ENCODE measurements at regions not wholly inside any gene's neighbourhood (a gene's known extent, or its start where the extent isn't known, plus 50 kb on each side); places are given as distances from the start of the nearest gene placed in this dataset.
"Not testable (repeated sequence)": the region's sequence is repeated elsewhere in the genome, so short reads cannot be mapped to it uniquely, and the experiment has no call there.

- not testable (repeated sequence) for DNase-seq (ENCODE audit: low spot score)
These were observed 543.3 kb downstream of the PRIM2 start for GRCh38 chr6:57860481-57861315.

DNA sequence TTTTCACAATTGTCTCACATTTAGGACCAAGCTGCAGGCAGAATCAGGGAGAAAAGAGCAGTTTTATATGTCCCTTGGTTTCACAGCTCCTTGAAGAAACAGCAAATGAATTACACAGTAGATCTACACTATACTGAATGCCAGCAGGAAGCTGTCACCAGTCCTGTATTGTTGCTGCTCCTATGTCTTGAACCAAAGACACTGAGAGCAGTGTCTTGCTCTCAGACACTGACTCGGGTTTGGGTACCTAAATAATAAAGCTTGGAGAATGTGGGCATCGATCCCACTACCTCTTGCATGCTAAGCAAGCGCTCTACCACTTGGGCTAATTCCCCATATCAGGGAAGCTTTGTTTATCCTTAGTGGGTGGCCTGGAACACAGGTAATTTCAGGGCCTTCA lies 552.7 kb downstream of the PRIM2 start:
- DNase-seq (ENCODE audit: low spot score): not testable (repeated sequence)

DNA sequence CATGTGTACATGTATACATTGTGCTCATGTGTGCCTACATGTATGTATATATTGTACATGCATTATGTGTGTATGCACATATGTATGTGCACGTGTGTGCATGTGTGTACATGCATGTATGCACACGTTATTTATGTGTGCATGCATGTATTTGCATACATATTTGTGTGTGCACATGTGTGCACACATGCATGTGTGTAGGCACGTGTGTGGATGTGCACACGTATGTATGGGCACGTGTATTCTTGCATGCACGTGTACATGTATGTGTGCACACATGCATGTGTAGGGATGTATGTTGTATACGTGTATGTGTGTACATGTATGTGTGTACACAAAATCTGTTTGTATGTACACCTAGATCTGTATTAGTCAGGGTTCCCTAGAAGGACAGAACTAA lies 556.0 kb downstream of the PRIM2 start:
- DNase-seq (ENCODE audit: low spot score): not testable (repeated sequence)

- DNase-seq (ENCODE audit: low spot score): not testable (repeated sequence)
These were observed 559.2 kb downstream of the PRIM2 start for GRCh38 chr6:57876659-57877058.

GRCh38 chr6:57877729-57878128 lies 560.3 kb downstream of the PRIM2 start:
- not testable (repeated sequence) for DNase-seq (ENCODE audit: low spot score)

- not testable (repeated sequence) for DNase-seq (ENCODE audit: low spot score)
These were observed 561.4 kb downstream of the PRIM2 start for GRCh38 chr6:57878792-57879191.

GRCh38 chr6:57898850-57899249 lies 581.4 kb downstream of the PRIM2 start:
- DNase-seq (ENCODE audit: low spot score): not testable (repeated sequence)

DNA sequence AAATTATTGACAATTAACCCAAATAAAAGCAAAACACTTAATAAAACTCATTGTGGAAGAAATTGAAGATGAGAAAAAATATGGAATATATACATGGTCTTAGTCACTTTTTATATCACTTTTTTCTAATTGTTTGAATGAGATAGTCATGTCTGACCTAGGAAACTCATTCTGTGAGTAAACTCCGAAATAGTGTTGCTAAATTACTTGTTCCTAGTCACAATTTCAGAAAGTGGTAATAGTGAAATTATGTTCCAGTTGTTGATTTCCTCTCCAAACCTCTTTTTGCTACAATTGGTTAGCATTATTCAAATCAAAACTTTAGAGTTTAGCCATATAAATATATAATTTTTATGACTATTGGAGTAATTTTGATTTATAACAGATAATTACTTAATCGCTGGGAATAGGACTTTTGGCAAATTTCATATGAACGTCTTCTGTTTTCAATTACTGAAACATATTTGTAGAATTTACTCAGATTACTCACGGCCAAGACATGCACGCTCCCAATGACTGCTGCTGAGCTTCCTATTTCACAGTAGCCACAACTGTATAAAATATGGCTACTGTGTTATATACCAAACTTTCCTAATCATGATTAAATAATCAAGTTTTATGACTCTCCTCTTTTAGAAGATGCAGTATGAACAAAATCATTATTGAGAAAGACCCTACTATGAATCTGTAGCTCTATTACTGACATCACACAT lies 583.4 kb downstream of the PRIM2 start:
- DNase-seq (ENCODE audit: low spot score): not testable (repeated sequence)

DNA sequence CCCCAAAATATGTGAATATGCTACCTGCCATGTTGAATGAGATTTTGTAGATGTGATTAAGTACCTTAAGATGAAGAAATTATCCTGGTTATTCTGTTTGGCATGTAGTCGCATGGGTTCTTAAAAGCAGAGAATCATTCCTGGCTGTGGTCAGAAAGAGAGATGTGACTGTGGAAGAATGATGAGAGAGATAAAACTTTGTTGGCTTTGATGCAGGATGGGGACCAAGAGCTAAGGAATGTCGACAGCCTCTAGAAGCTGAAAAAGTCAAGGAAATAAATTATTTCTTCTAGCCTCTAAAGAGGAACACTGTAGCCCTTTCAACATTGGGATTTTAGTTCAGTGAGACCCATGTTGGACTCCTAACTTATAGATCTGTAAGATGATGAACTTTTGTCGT lies 584.0 kb downstream of the PRIM2 start:
- DNase-seq (ENCODE audit: low spot score): not testable (repeated sequence)

GRCh38 chr6:57904356-57904755 lies 586.9 kb downstream of the PRIM2 start:
- not testable (repeated sequence) for DNase-seq (ENCODE audit: low spot score)

DNA sequence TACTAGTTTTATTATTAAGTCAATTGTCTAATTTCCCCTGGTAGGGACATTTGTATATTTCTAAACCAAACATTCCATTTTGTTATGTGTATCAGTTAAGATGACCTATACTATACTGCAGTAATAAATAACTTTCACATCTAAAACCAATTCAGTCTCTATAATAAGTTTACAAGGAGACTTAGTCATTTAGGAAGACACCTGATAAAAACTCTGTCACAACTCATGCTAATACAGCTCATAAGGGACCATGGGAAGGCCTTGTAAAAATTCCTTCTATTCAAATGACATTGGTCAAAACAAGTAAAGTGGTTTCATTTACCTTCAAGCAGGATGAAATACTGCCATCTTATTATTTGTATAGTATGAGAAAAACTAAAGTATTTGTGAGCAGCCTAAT lies 597.9 kb downstream of the PRIM2 start:
- not testable (repeated sequence) for DNase-seq (ENCODE audit: low spot score)

GRCh38 chr6:57942966-57943365 lies 625.5 kb downstream of the PRIM2 start:
- DNase-seq (ENCODE audit: low spot score): not testable (repeated sequence)

GRCh38 chr6:57946084-57946768 lies 628.8 kb downstream of the PRIM2 start:
- DNase-seq (ENCODE audit: low spot score): not testable (repeated sequence)

DNA sequence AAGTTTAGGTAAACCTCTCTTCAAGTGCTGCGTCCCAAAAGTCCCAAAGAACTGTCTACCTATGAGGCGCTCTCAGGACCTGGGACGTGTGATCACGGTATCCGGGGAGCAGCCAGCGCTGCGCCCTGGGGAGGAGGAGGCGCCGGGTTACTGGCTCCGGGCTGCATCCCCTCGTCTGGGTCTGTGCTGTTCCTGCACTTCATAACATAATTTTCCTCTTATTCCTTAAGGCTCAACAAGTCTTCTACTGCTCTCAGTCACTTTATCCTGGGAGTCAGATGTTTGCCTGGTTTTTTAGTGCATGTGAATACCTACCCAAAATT lies 629.3 kb downstream of the PRIM2 start:
- DNase-seq (ENCODE audit: low spot score): not testable (repeated sequence)

DNA sequence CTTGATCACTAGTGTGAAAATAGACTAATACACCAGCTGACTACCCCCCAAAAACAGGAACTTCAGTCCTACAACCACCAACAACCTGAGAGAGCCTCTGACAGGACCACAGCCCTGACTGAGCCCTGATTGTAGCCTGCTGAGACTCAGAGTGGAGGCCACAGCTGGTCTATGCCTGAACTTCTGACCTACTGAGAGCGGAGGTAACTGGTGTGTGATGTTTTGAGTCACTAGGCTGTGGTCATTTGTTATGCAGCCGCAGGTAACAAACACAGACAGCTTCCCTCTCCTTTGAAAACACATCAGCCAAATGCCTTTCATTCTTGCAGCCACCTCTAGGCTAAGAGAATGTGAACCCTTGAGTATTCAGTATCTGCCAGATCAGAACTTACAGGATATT lies 631.1 kb downstream of the PRIM2 start:
- DNase-seq (ENCODE audit: low spot score): not testable (repeated sequence)

DNA sequence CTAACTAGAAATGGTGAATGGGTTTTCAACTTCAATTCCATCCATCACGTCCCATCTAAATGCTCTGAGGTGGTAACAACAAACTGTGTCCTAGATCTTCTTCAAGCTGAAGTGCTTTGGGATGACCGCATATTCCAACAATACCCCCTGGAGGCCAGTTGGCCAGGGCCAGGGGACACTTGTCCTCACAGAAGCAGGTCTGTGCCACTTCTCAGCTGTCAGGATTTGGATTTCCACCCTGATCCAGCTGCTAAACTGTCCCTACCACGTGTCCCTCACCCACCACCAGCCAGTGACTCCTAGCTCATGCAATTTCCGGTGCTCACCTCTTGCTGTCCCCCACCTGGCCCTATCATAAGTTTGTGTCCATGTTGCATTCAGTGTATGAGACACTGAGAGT lies 633.0 kb downstream of the PRIM2 start:
- not testable (repeated sequence) for DNase-seq (ENCODE audit: low spot score)

- not testable (repeated sequence) for DNase-seq (ENCODE audit: low spot score)
These were observed 649.3 kb downstream of the PRIM2 start for GRCh38 chr6:57966757-57967156.

GRCh38 chr6:57971956-57972355 lies 654.5 kb downstream of the PRIM2 start:
- not testable (repeated sequence) for DNase-seq (ENCODE audit: low spot score)

DNA sequence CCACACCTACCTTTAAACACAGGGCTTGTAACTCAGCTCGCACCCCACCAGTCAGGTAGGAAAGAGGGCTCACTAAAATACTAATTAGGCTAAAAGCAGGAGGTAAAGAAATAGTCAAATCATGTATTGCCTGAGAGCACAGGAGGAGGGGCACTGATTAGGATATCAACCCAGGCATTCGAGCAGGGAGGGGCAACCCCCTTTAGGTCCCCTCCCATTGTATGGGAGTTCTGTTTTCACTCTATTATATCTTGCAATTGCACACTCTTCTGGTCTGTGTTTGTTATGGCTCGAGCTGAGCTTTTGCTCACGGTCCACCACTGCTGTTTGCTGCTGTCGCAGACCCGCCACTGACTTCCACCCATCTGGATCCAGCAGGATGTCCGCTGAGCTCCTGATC lies 657.2 kb downstream of the PRIM2 start:
- DNase-seq (ENCODE audit: low spot score): no peak

DNA sequence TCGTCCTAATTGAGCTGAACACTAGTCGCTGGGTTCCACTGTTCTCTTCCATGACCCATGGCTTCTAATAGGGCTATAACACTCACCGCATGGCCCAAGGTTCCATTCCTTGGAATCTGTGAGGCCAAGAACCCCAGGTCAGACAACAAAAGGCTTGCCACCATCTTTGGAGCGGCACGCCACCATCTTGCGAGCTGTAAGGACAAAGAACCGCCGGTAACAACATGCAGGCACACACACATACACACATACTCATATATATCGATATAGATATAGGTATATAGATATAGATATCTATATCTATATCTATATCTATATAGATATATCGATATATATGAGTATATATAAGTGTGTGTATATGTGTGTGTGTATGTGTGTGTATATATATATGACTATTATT lies 657.7 kb downstream of the PRIM2 start:
- not testable (repeated sequence) for DNase-seq (ENCODE audit: low spot score)

DNA sequence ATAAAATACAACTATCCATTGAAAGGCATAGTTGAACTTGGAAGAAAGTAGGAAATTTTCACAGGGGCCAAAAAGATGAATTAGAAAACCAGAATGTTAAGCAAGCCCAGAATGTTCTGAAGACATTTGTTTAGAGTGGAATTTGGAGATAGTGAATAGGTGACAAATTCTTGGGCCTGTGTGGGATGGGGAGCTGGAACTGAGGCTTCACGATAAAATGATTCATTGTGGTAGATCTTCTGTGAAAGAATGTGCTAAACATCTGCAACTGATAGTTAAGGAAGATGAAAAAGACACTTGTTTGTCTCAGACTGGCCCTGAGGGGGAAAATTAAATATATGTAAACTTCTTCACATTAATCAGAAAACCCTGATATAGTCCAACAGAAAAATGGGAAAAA lies 658.9 kb downstream of the PRIM2 start:
- DNase-seq (ENCODE audit: low spot score): not testable (repeated sequence)

DNA sequence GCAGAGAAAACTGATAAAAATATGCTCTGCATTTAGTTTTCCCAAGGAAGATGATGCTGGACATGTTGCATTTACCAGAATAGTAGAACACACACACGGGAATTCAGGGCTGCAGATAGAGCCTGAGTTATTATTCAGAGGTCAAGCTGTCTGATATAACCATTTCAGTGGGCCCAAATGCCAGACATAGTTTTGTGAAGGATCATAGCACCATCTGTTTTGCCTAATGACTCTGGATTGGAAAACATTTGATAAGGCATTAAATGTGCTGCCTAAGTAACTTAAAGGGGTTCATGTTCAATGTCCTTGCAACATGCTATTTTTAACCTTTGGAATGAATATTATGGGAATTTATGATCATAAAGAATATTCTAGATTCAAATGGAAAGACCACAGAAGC lies 666.2 kb downstream of the PRIM2 start:
- not testable (repeated sequence) for DNase-seq (ENCODE audit: low spot score)

DNA sequence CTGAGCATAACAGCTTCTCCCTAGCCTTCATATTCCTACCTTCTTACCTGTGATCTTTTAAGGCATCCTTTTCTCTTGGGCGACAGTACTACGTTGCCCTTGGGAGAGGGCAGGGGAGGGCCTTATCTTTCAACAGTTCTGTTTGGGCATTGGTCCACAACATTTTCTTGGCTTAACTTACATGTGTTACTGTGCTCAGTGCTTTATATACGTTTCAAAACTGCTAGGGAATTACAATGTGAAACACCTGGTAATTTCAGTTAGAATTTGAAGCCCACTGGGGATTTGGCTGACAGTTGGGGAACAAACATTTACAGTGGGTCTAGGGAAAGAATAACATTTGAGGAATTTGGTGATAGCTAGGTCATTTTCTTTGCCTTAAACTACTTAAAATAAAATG lies 667.1 kb downstream of the PRIM2 start:
- DNase-seq (ENCODE audit: low spot score): not testable (repeated sequence)

All from SW480 (cell line).